Astrocyte (in vitro differentiated cells and primary cell): ENCODE measurements at regions not wholly inside any gene's neighbourhood (a gene's known extent, or its start where the extent isn't known, plus 50 kb on each side); places are given as distances from the start of the nearest gene placed in this dataset.

Experiments used
- DNase-seq: peaks from one replicate; pipeline ENCODE4 v3.0.0-alpha.2; 2010; ENCODE audit warnings: low read depth
- FAIRE-seq: peaks from 2 replicates; lab custom pipeline; 2011; peaks lifted over from hg19 to GRCh38; lab: Jason Lieb, UNC
- H2AFZ ChIP-seq: 2 replicates; pipeline ENCODE4 v1.6.0; 2012; ENCODE audit warnings: low read depth, low read length, inconsistent platforms
- H3K27ac ChIP-seq: 2 replicates; pipeline ENCODE4 v1.5.1; 2011; ENCODE audit warnings: low read depth, low read length, inconsistent platforms
- H3K27me3 ChIP-seq: 2 replicates; pipeline ENCODE4 v1.6.0; 2011; ENCODE audit warnings: low read length, inconsistent platforms; ENCODE audit not compliant: insufficient read depth
- H3K36me3 ChIP-seq: 2 replicates; pipeline ENCODE4 v1.5.1; 2011; ENCODE audit warnings: low read length, inconsistent platforms; ENCODE audit not compliant: insufficient read depth
- H3K4me1 ChIP-seq: 2 replicates; pipeline ENCODE4 v1.5.1; 2011; ENCODE audit warnings: low read length, inconsistent platforms; ENCODE audit not compliant: insufficient read depth
- H3K4me2 ChIP-seq: 2 replicates; pipeline ENCODE4 v1.6.0; 2012; ENCODE audit warnings: low read length, inconsistent platforms
- H3K4me3 ChIP-seq: 2 replicates; pipeline ENCODE4 v1.5.1; 2011; ENCODE audit warnings: low read depth, mild to moderate bottlenecking, low read length, inconsistent platforms; ENCODE audit not compliant: insufficient read depth
- H3K79me2 ChIP-seq: 2 replicates; pipeline ENCODE4 v1.6.0; 2012; ENCODE audit warnings: mild to moderate bottlenecking, low read length, inconsistent platforms; ENCODE audit not compliant: insufficient read depth
- H3K9ac ChIP-seq: 2 replicates; pipeline ENCODE4 v1.6.0; 2012; ENCODE audit warnings: mild to moderate bottlenecking, low read length, inconsistent platforms
- H3K9me3 ChIP-seq: 2 replicates; pipeline ENCODE4 v1.5.1; 2012; ENCODE audit warnings: low read depth, mild to moderate bottlenecking, low read length, inconsistent platforms; ENCODE audit not compliant: insufficient read depth
- H4K20me1 ChIP-seq: 2 replicates; pipeline ENCODE4 v1.6.0; 2012; ENCODE audit warnings: low read length, inconsistent platforms; ENCODE audit not compliant: insufficient read depth
- H3K27ac Mint-ChIP-seq: one replicate; pipeline ENCODE4 v1.8.0; 2021; ENCODE audit warnings: mild to moderate bottlenecking, mixed read lengths; ENCODE audit not compliant: unreplicated experiment
- H3K27me3 Mint-ChIP-seq: one replicate; pipeline ENCODE4 v1.8.0; 2021; ENCODE audit warnings: low read depth, mixed read lengths; ENCODE audit not compliant: unreplicated experiment
- H3K36me3 Mint-ChIP-seq: one replicate; pipeline ENCODE4 v1.8.0; 2021; ENCODE audit warnings: low read depth, mixed read lengths; ENCODE audit not compliant: unreplicated experiment
- H3K4me1 Mint-ChIP-seq: one replicate; pipeline ENCODE4 v1.8.0; 2021; ENCODE audit warnings: low read depth, mixed read lengths; ENCODE audit not compliant: unreplicated experiment
- H3K4me3 Mint-ChIP-seq: one replicate; pipeline ENCODE4 v1.8.0; 2021; ENCODE audit warnings: mild to moderate bottlenecking, moderate library complexity, mixed read lengths; ENCODE audit not compliant: unreplicated experiment
- H3K9me3 Mint-ChIP-seq: one replicate; pipeline ENCODE4 v1.8.0; 2021; ENCODE audit warnings: mild to moderate bottlenecking, mixed read lengths; ENCODE audit not compliant: unreplicated experiment
- EZH2 ChIP-seq: IDR thresholded peaks from 2 replicates; pipeline ENCODE4 v1.6.1; 2012; ENCODE audit warnings: mild to moderate bottlenecking, low read length, inconsistent platforms; ENCODE audit not compliant: insufficient read depth
- TF ChIP-seq, protein P1 (sequence below): IDR thresholded peaks from 2 replicates; pipeline ENCODE4 v1.5.1; 2011; ENCODE audit warnings: low read depth, mild to moderate bottlenecking, inconsistent platforms, low read length, moderate library complexity; ENCODE audit not compliant: insufficient read depth

DNA sequence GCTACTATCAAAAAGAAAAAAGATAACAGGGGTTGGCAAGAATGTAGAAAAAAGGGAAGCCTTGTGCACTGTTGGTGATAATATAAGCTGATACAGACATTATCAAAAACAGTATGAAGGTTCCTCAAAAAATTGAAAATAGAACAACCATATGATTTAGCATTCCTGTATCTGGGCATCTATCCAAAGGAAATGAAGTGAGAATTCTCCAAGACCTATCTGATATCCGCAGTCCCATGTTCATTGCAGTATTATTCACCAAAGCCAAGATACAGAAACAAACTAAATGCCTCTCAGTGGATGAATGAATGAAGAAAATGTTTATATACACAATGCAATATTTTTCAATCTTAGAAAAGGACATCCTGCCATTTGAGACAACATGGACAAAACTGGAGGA lies 1943.3 kb downstream of the MAT2B start:
- FAIRE-seq (no peak), DNase-seq (no peak)
- Histone ChIP-seq H3K4me3 (no peak overlapping the region), H3K27me3 (no peaks in the 10 kb centered on the region), H3K27ac (no peak overlapping the region), H3K79me2 (no peaks in the 10 kb centered on the region), H3K9ac (no peak overlapping the region), H3K9me3 (no peaks in the 10 kb centered on the region), H4K20me1 (no peaks in the 10 kb centered on the region), H2AFZ (no peak overlapping the region), H3K4me1 (no peaks in the 10 kb centered on the region), H3K4me2 (no peak overlapping the region), H3K36me3 (no peaks in the 10 kb centered on the region)
- Mint-ChIP-seq H3K27ac (no peak overlapping the region), H3K9me3 (no peaks in the 10 kb centered on the region), H3K36me3 (no peaks in the 10 kb centered on the region), H3K4me1 (no peaks in the 10 kb centered on the region), H3K4me3 (no peak overlapping the region), H3K27me3 (peaks cover 2% of the 10 kb centered on the region)
- TF ChIP-seq, protein P1, sequence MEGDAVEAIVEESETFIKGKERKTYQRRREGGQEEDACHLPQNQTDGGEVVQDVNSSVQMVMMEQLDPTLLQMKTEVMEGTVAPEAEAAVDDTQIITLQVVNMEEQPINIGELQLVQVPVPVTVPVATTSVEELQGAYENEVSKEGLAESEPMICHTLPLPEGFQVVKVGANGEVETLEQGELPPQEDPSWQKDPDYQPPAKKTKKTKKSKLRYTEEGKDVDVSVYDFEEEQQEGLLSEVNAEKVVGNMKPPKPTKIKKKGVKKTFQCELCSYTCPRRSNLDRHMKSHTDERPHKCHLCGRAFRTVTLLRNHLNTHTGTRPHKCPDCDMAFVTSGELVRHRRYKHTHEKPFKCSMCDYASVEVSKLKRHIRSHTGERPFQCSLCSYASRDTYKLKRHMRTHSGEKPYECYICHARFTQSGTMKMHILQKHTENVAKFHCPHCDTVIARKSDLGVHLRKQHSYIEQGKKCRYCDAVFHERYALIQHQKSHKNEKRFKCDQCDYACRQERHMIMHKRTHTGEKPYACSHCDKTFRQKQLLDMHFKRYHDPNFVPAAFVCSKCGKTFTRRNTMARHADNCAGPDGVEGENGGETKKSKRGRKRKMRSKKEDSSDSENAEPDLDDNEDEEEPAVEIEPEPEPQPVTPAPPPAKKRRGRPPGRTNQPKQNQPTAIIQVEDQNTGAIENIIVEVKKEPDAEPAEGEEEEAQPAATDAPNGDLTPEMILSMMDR = no peak
- no peak for TF ChIP-seq EZH2

DNA sequence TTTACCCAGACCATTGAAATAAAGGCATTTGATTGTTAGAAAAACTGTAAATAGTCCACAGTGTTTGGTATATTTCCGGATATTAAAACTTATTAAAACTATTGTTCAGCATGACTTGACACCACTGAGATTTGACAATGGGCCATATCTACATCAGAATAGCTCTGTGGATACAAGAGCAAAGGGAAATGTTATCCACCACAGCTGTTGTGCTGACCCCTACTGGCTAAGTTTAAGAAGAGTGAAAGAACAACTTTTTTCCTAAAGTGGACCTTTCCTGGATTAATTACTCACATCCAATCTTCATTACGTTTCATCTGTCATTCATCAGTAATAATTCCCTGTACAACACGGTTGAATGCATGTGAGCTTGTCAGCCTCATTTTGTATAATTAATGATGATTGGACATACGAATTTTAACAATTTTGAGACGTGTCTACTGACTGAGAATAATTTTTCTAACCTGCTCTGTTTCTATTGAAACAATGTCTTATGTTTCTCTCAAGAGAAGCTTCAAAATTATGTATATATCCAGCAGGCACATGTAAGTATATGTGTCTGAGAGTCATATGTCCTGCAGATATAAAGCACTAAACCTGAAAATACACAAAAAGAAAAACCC lies 1952.6 kb downstream of the MAT2B start:
- peak; percentile 36 for DNase-seq
- H3K79me2 ChIP-seq = no peaks in the 10 kb centered on the region
- no peaks in the 10 kb centered on the region for H4K20me1 ChIP-seq
- Mint-ChIP-seq H3K36me3 (no peaks in the 10 kb centered on the region), H3K4me1 (no peaks in the 10 kb centered on the region), H3K27ac (no peak overlapping the region), H3K27me3 (no peaks in the 10 kb centered on the region), H3K9me3 (no peaks in the 10 kb centered on the region), H3K4me3 (no peak overlapping the region)
- no peaks in the 10 kb centered on the region for H3K4me1 ChIP-seq
- no peak overlapping the region for H3K4me3 ChIP-seq
- no peaks in the 10 kb centered on the region for H3K36me3 ChIP-seq
- no peak overlapping the region for H3K4me2 ChIP-seq
- TF ChIP-seq EZH2 = no peak
- TF ChIP-seq, protein P1 = peak; percentile 67
- H3K9ac ChIP-seq = no peak overlapping the region
- no peak overlapping the region for H2AFZ ChIP-seq
- peak; percentile 39 for FAIRE-seq
- H3K9me3 ChIP-seq = no peaks in the 10 kb centered on the region
- no peaks in the 10 kb centered on the region for H3K27me3 ChIP-seq
- H3K27ac ChIP-seq = no peak overlapping the region

DNA sequence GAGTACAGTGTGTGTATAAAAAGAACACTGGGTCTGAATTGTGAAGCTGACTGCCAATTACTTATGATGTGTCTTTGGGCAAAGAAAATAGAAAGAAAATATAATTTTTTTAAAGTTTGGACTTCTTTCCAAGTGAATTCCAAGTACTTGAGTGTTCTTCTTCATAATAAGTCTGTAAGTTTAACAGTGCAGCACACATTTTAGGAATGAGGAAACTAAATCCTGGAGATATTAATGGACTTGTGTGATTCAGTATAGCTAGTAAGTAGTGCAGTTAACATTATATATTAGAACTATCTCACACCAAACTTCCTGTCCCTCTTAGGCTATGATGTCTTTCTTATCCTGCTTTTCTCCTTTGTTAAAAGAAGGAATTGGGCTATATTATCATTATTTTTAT lies 1953.8 kb downstream of the MAT2B start:
- Histone ChIP-seq H3K9me3 (no peaks in the 10 kb centered on the region), H3K4me2 (no peak overlapping the region), H3K9ac (no peak overlapping the region), H2AFZ (no peak overlapping the region), H3K27ac (no peak overlapping the region), H4K20me1 (no peaks in the 10 kb centered on the region), H3K4me1 (no peaks in the 10 kb centered on the region), H3K79me2 (no peaks in the 10 kb centered on the region), H3K4me3 (no peak overlapping the region), H3K36me3 (no peaks in the 10 kb centered on the region), H3K27me3 (no peaks in the 10 kb centered on the region)
- FAIRE-seq (no peak), DNase-seq (peak; percentile 2)
- Mint-ChIP-seq H3K9me3 (peaks cover 4% of the 10 kb centered on the region), H3K27ac (no peak overlapping the region), H3K36me3 (no peaks in the 10 kb centered on the region), H3K27me3 (no peaks in the 10 kb centered on the region), H3K4me1 (no peaks in the 10 kb centered on the region), H3K4me3 (no peak overlapping the region)
- TF ChIP-seq, protein P1 = no peak
- TF ChIP-seq EZH2 = no peak
